GM12864 (cell line): ENCODE measurements at regions not wholly inside any gene's neighbourhood (a gene's known extent, or its start where the extent isn't known, plus 50 kb on each side); places are given as distances from the start of the nearest gene placed in this dataset.

Experiments used
- DNase-seq: peaks from one replicate; pipeline ENCODE4 v3.0.0-alpha.2; 2011; ENCODE audit warnings: low read depth
- H3K4me3 ChIP-seq: 2 replicates; pipeline ENCODE4 v1.5.1; 2011; ENCODE audit warnings: mild to moderate bottlenecking, low read depth, low read length, control low read depth
- TF ChIP-seq, protein P1 (sequence below): IDR thresholded peaks from 2 replicates; pipeline ENCODE4 v1.5.1; 2011; ENCODE audit warnings: low read depth, mild to moderate bottlenecking, moderate library complexity, low read length, control low read depth, inconsistent platforms; ENCODE audit errors: missing control alignments

DNA sequence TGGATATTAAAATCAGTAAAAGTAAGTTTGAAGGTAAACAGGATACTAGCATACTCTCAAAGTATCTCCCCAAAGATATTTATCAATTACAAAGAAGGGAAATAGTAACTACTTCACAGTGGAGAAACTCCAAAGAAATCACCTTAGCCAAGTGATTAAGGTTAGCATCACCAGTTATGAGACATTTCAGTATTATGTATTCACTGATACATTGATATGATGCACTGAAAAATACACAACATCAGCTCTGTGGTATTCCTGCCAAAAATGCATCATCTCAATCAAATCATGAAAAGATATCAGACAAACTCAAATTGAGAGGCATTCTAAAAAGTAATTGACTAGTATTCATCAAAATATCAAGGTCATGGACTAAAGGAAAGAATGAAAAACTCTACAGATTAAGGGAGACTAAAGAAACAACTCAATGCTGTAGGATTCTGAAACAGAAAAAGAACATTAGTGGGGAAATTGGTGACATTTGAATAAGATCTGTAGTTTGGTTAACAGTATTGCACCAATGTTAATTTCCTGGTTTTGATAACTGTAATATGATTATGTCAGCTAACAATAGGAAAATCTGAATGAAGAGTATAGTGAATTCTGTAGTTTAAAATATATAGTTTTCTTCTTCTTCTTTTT is 215.4 kb downstream of the UACA start:
- DNase-seq = no peak
- TF ChIP-seq, protein P1, sequence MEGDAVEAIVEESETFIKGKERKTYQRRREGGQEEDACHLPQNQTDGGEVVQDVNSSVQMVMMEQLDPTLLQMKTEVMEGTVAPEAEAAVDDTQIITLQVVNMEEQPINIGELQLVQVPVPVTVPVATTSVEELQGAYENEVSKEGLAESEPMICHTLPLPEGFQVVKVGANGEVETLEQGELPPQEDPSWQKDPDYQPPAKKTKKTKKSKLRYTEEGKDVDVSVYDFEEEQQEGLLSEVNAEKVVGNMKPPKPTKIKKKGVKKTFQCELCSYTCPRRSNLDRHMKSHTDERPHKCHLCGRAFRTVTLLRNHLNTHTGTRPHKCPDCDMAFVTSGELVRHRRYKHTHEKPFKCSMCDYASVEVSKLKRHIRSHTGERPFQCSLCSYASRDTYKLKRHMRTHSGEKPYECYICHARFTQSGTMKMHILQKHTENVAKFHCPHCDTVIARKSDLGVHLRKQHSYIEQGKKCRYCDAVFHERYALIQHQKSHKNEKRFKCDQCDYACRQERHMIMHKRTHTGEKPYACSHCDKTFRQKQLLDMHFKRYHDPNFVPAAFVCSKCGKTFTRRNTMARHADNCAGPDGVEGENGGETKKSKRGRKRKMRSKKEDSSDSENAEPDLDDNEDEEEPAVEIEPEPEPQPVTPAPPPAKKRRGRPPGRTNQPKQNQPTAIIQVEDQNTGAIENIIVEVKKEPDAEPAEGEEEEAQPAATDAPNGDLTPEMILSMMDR = no peak
- no peak overlapping the region for H3K4me3 ChIP-seq

DNA sequence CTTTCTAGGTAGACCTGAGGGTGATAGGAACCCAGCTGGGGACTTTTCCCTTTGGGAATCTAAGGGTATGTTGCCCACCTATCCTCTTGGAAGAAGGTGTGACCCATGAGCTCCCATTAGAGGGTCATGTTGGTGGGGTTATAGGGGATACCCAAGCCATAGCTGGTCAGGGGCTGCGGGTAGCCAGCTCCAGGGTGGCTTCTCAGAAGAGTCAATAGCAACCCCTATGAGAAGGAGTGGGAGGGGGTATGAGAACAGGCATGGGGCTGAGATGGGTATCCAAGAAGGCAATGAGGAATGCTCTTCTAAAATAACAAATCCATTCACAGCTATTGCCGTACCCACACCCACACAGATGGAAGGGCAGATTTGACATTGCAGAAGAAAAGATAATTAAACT is 217.8 kb downstream of the UACA start:
- no peak for DNase-seq
- no peak overlapping the region for H3K4me3 ChIP-seq
- TF ChIP-seq, protein P1 = no peak

DNA sequence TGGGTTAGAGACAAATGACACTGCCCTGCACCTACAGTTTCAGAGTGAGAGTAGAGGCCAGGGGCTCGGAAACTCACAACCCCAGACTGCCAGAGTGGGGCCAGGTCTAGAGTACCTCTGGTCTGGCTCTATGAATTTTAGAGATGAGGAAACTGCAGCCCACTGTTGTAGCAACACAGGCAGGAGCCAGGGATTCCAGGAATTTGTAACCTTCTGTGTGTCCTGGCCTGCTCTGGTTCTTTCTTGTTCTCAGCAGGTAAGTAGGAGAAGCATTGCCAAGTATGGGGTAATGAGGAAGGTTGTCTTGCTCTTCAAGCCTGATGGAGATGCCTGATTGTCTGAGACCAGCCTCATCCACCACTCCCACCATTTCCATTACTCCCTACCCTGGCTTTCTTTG is 221.8 kb downstream of the UACA start:
- no peak overlapping the region for H3K4me3 ChIP-seq
- TF ChIP-seq, protein P1 = no peak
- no peak for DNase-seq

DNA sequence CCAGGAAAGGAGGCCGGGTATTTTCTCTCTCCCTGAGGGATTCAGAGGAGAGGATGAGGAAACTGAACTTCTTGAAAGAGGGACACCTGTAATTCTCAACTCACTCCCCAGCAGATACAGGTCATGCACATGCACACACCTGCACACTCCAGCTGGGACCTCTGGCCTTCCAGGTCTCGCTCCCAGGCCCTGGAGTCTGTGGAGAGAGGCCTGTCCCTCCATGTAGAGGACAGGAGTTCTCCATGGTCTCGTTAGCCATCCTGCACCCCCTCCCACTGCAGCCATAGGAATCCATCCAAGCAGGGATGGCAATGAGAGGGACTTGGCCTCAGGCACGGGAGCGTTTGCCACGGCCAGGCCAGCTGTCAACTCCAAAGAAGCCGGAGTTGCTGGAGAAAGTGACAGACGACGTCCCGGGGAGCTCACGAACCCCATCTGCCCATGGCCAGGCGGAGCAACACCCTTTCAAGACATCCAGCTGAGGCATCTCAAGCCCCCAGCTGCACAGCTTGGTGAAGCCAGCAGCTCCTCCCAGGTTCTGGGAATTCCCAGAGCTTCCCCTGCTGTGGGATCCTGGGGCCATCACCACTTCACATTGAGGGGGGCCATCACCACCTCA is 223.3 kb downstream of the UACA start:
- DNase-seq = no peak
- TF ChIP-seq, protein P1 = no peak
- no peak overlapping the region for H3K4me3 ChIP-seq

DNA sequence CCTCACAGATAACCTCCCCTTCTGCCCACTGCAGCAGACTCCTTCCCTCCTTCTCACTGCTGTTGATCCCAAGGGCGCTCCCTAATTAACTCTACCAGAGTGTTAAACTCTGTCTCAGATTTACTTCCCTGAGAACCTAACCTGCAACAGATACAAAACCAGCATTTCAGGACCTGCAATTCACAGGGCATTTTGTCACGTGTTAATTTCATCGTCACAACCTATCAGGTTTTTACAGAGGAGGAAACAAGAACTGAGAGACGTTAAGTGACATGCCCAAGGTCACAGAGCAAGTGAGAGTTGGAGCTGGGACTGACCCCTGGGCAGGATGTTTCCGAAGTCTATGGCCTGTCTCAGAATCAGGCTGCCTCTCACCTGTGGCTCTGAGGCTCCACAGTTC is 223.9 kb downstream of the UACA start:
- no peak for DNase-seq
- TF ChIP-seq, protein P1 = no peak
- H3K4me3 ChIP-seq = no peak overlapping the region

DNA sequence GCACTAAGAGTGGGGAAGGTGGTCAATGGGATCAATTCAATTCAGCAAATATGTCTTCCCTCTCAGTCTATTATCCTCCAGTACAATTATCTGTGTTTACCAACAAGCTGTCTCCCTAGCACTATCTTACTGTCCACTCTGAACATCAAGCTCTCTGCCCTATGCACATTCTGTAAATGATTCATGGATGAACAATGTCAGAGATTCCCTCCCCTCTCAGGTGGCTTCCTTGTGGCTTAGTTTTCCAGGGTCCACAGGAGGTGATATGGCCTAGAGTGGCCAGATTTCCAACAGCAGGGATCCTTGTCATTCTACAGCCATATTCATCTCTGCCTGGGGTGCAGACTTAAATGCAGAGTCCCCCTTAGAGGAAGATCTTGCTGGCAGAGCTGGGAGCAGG is 225.1 kb downstream of the UACA start:
- DNase-seq = no peak
- TF ChIP-seq, protein P1 = no peak
- no peak overlapping the region for H3K4me3 ChIP-seq

DNA sequence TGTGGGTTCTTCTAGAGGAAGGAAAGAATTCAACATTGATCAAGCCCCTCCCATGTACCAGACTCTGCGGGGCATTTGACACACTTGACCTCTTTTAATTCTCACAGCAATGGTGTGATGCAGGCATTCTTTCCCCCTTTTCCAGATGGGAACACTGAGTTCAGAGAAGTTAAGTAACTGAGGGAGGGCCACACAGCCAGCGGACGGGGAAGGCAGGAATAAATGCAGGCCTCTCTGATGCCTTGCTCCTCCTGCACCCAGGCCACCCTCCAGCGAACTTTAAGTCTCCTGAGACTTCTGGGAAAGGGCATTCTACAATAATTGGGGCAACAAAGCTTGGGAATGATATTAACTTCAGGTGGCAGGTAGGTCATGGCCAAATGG is 227.4 kb downstream of the UACA start:
- TF ChIP-seq, protein P1 = no peak

More for the DNA sequence above, 227.4 kb downstream of the UACA start:
- H3K4me3 ChIP-seq = no peak overlapping the region
- no peak for DNase-seq
